Glomerular visceral epithelial cell (primary cell): ENCODE measurements at regions not wholly inside any gene's neighbourhood (a gene's known extent, or its start where the extent isn't known, plus 50 kb on each side); places are given as distances from the start of the nearest gene placed in this dataset.

Experiments used
- DNase-seq: peaks from one replicate; pipeline ENCODE4 v3.0.0-alpha.2; 2016; ENCODE audit errors: extremely low spot score

GRCh38 chr12:127398016-127398710 is 868.8 kb upstream of the TMEM132C start:
- DNase-seq: no peak

GRCh38 chr12:127399451-127399850 is 867.5 kb upstream of the TMEM132C start:
- DNase-seq: no peak

GRCh38 chr12:127400221-127400620 is 866.7 kb upstream of the TMEM132C start:
- DNase-seq: peak; percentile 21

- peak; percentile 54 for DNase-seq
These were observed 866.0 kb upstream of the TMEM132C start for GRCh38 chr12:127401005-127401404.

GRCh38 chr12:127401536-127401935 is 865.4 kb upstream of the TMEM132C start:
- DNase-seq: no peak

GRCh38 chr12:127411166-127411915 is 855.6 kb upstream of the TMEM132C start:
- no peak for DNase-seq

GRCh38 chr12:127411981-127412380 is 855.0 kb upstream of the TMEM132C start:
- DNase-seq: no peak

- no peak for DNase-seq
These were observed 854.1 kb upstream of the TMEM132C start for GRCh38 chr12:127412866-127413265.

- no peak for DNase-seq
These were observed 852.8 kb upstream of the TMEM132C start for GRCh38 chr12:127414186-127414585.

GRCh38 chr12:127414636-127415035 is 852.3 kb upstream of the TMEM132C start:
- DNase-seq: no peak

GRCh38 chr12:127416796-127417195 is 850.2 kb upstream of the TMEM132C start:
- DNase-seq: peak; percentile 18

- no peak for DNase-seq
These were observed 847.9 kb upstream of the TMEM132C start for GRCh38 chr12:127419111-127419510.

GRCh38 chr12:127421614-127422013 is 845.4 kb upstream of the TMEM132C start:
- no peak for DNase-seq

GRCh38 chr12:127422935-127423566 is 843.9 kb upstream of the TMEM132C start:
- no peak for DNase-seq

GRCh38 chr12:127425474-127425873 is 841.5 kb upstream of the TMEM132C start:
- DNase-seq: no peak

- no peak for DNase-seq
These were observed 838.5 kb upstream of the TMEM132C start for GRCh38 chr12:127428420-127428819.

GRCh38 chr12:127429551-127430285 is 837.3 kb upstream of the TMEM132C start:
- no peak for DNase-seq

GRCh38 chr12:127430401-127430800 is 836.6 kb upstream of the TMEM132C start:
- no peak for DNase-seq

- DNase-seq: no peak
These were observed 835.8 kb upstream of the TMEM132C start for GRCh38 chr12:127431177-127431576.

GRCh38 chr12:127431594-127431993 is 835.4 kb upstream of the TMEM132C start:
- DNase-seq: no peak

- DNase-seq: no peak
These were observed 831.5 kb upstream of the TMEM132C start for GRCh38 chr12:127435439-127435838.
